Neural progenitor cell (in vitro differentiated cells): ENCODE measurements at regions not wholly inside any gene's neighbourhood (a gene's known extent, or its start where the extent isn't known, plus 50 kb on each side); places are given as distances from the start of the nearest gene placed in this dataset.

Experiments used
- DNase-seq: peaks from one replicate; pipeline ENCODE4 v3.0.0-alpha.2; 2016; ENCODE audit warnings: low spot score
- H2AFZ ChIP-seq: fragments of 200-600 bp; sonication (generic); replicated peaks from 2 replicates; pipeline ENCODE4 v1.6.1; 2016; ENCODE audit warnings: antibody characterized with exemption
- H3F3A ChIP-seq: fragments of 200-600 bp; sonication (generic); 2 replicates; pipeline ENCODE4 v1.6.1; 2016; ENCODE audit warnings: antibody characterized with exemption, low read depth
- H3K27ac ChIP-seq: fragments of 200-600 bp; sonication (generic); 2 replicates; pipeline ENCODE4 v1.5.1; 2016; ENCODE audit warnings: mild to moderate bottlenecking
- H3K27me3 ChIP-seq: fragments of 200-600 bp; sonication (generic); 2 replicates; pipeline ENCODE4 v1.6.1; 2016; ENCODE audit warnings: mild to moderate bottlenecking, moderate library complexity
- H3K36me3 ChIP-seq: fragments of 200-600 bp; sonication (generic); 2 replicates; pipeline ENCODE4 v1.5.1; 2016
- H3K4me1 ChIP-seq: fragments of 200-600 bp; sonication (generic); 2 replicates; pipeline ENCODE4 v1.6.1; 2016; ENCODE audit warnings: mixed run types
- H3K4me2 ChIP-seq: fragments of 200-600 bp; sonication (generic); 2 replicates; pipeline ENCODE4 v1.6.1; 2016
- H3K4me3 ChIP-seq: fragments of 200-600 bp; sonication (generic); 2 replicates; pipeline ENCODE4 v1.5.1; 2016
- H3K79me2 ChIP-seq: fragments of 200-600 bp; sonication (generic); 2 replicates; pipeline ENCODE4 v1.6.1; 2016; ENCODE audit warnings: low read depth
- H3K9ac ChIP-seq: fragments of 200-600 bp; sonication (generic); 2 replicates; pipeline ENCODE4 v1.6.1; 2016
- H3K9me3 ChIP-seq: fragments of 200-600 bp; sonication (generic); 2 replicates; pipeline ENCODE4 v1.5.1; 2016; ENCODE audit warnings: low read depth
- H4K20me1 ChIP-seq: fragments of 200-600 bp; sonication (generic); 2 replicates; pipeline ENCODE4 v1.6.1; 2016; ENCODE audit warnings: low read depth
- H3K27ac Mint-ChIP-seq: 3 replicates; pipeline ENCODE4 v1.8.0; 2021; ENCODE audit warnings: mixed read lengths
- H3K27me3 Mint-ChIP-seq: 2 replicates; pipeline ENCODE4 v1.8.0; 2022; ENCODE audit warnings: low read depth, mild to moderate bottlenecking, inconsistent platforms, moderate library complexity, mixed read lengths; ENCODE audit not compliant: insufficient read depth
- H3K36me3 Mint-ChIP-seq: 3 replicates; pipeline ENCODE4 v1.8.0; 2021; ENCODE audit warnings: mixed read lengths
- H3K4me1 Mint-ChIP-seq: 3 replicates; pipeline ENCODE4 v1.8.0; 2021; ENCODE audit warnings: mixed read lengths
- H3K4me3 Mint-ChIP-seq: 3 replicates; pipeline ENCODE4 v1.8.0; 2021; ENCODE audit warnings: mild to moderate bottlenecking, moderate library complexity, mixed read lengths
- H3K9me3 Mint-ChIP-seq: 3 replicates; pipeline ENCODE4 v1.8.0; 2020; ENCODE audit warnings: mixed read lengths
- EZH2 ChIP-seq: fragments of 200-600 bp; sonication (generic); IDR thresholded peaks from 2 replicates; pipeline ENCODE4 v1.6.1; 2017; ENCODE audit warnings: antibody characterized with exemption, mild to moderate bottlenecking, moderate library complexity
- EZH2phosphoT487 ChIP-seq: fragments of 200-600 bp; sonication (generic); IDR thresholded peaks from 2 replicates; pipeline ENCODE4 v1.6.1; 2017; ENCODE audit warnings: antibody characterized with exemption
- TF ChIP-seq, protein P1 (sequence below): fragments of 200-600 bp; sonication (generic); IDR thresholded peaks from 2 replicates; pipeline ENCODE4 v1.5.1; 2017; ENCODE audit warnings: antibody characterized with exemption, mild to moderate bottlenecking

DNA sequence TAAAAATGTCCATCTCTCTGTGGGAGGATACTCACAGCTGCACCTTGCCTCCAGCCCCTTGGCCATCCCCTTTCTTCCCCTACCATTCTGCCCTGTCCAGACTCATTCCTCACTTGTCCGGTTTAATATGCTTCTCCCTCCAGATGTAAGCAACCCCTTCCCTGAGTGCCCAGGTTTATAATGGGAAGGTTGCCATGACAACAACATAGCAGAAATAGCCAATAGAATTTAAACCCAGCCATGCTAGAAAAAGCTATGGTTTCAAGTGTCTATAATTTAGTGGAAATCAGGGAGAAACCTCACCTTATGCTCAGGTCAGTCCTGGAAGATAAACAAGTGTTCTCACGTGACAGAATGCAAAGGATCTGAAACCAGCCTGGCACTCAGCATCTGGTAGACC, 196.0 kb upstream of the FZD8 start:
- no peaks in the 10 kb centered on the region for H3F3A ChIP-seq
- no peak overlapping the region for H3K4me2 ChIP-seq
- no peaks in the 10 kb centered on the region for H4K20me1 ChIP-seq
- Mint-ChIP-seq H3K9me3 (peaks cover 26% of the 10 kb centered on the region), H3K36me3 (no peaks in the 10 kb centered on the region), H3K27ac (no peak overlapping the region), H3K4me1 (peaks cover 10% of the 10 kb centered on the region), H3K27me3 (peaks cover 2% of the 10 kb centered on the region), H3K4me3 (no peak overlapping the region)
- H3K4me1 ChIP-seq: no peaks in the 10 kb centered on the region
- no peaks in the 10 kb centered on the region for H3K9me3 ChIP-seq
- no peaks in the 10 kb centered on the region for H3K79me2 ChIP-seq
- no peaks in the 10 kb centered on the region for H3K27me3 ChIP-seq
- no peak overlapping the region for H3K9ac ChIP-seq
- H3K36me3 ChIP-seq: no peaks in the 10 kb centered on the region
- TF ChIP-seq EZH2phosphoT487 (no peak), EZH2 (no peak)
- TF ChIP-seq, protein P1, sequence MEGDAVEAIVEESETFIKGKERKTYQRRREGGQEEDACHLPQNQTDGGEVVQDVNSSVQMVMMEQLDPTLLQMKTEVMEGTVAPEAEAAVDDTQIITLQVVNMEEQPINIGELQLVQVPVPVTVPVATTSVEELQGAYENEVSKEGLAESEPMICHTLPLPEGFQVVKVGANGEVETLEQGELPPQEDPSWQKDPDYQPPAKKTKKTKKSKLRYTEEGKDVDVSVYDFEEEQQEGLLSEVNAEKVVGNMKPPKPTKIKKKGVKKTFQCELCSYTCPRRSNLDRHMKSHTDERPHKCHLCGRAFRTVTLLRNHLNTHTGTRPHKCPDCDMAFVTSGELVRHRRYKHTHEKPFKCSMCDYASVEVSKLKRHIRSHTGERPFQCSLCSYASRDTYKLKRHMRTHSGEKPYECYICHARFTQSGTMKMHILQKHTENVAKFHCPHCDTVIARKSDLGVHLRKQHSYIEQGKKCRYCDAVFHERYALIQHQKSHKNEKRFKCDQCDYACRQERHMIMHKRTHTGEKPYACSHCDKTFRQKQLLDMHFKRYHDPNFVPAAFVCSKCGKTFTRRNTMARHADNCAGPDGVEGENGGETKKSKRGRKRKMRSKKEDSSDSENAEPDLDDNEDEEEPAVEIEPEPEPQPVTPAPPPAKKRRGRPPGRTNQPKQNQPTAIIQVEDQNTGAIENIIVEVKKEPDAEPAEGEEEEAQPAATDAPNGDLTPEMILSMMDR: no peak
- no peak overlapping the region for H2AFZ ChIP-seq
- H3K4me3 ChIP-seq: no peak overlapping the region
- H3K27ac ChIP-seq: no peak overlapping the region
- no peak for DNase-seq

DNA sequence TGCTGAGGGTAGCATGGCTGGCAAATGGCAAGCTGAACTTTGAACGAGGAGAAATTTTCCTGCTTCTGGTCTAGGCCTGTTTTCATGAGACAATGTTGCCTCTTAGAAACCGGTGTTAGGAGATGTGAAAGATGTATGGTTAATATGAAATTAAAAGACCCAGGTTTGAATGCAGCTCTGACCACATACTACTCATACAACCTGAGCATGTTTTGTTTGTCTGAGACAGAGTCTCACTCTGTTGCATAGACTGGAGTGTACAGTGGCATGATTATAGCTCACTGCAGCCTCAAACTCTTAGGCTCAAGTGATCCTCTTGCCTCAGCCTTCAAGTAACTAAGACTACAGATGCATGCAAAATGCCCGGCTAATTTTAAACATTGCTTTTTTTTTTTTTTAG, 193.4 kb upstream of the FZD8 start:
- peaks cover 5% of the 10 kb centered on the region for H3K27me3 Mint-ChIP-seq
- Histone ChIP-seq H4K20me1 (no peaks in the 10 kb centered on the region), H3K36me3 (no peaks in the 10 kb centered on the region), H3K9me3 (no peaks in the 10 kb centered on the region), H3K4me2 (no peak overlapping the region), H3K9ac (no peak overlapping the region), H3F3A (no peaks in the 10 kb centered on the region), H2AFZ (no peak overlapping the region), H3K27me3 (no peaks in the 10 kb centered on the region), H3K4me1 (no peaks in the 10 kb centered on the region), H3K4me3 (no peak overlapping the region), H3K79me2 (no peaks in the 10 kb centered on the region), H3K27ac (no peak overlapping the region)
- no peak for TF ChIP-seq EZH2
- TF ChIP-seq EZH2phosphoT487: no peak
- TF ChIP-seq, protein P1: no peak
- no peaks in the 10 kb centered on the region for H3K36me3 Mint-ChIP-seq
- H3K27ac Mint-ChIP-seq: no peak overlapping the region
- no peak overlapping the region for H3K4me3 Mint-ChIP-seq
- peaks cover 21% of the 10 kb centered on the region for H3K9me3 Mint-ChIP-seq
- DNase-seq: no peak
- peaks cover 17% of the 10 kb centered on the region for H3K4me1 Mint-ChIP-seq

- DNase-seq: no peak
- peaks cover 17% of the 10 kb centered on the region for H3K4me1 Mint-ChIP-seq
- H3K27me3 ChIP-seq: no peaks in the 10 kb centered on the region
- no peak overlapping the region for H3K4me3 ChIP-seq
- no peak overlapping the region for H3K9ac ChIP-seq
- no peak overlapping the region for H3K27ac ChIP-seq
- H3K4me3 Mint-ChIP-seq: no peak overlapping the region
- no peak overlapping the region for H3K4me2 ChIP-seq
- H4K20me1 ChIP-seq: no peaks in the 10 kb centered on the region
- no peak overlapping the region for H2AFZ ChIP-seq
- H3K4me1 ChIP-seq: no peaks in the 10 kb centered on the region
- no peaks in the 10 kb centered on the region for H3K36me3 ChIP-seq
- no peaks in the 10 kb centered on the region for H3K79me2 ChIP-seq
- H3F3A ChIP-seq: no peaks in the 10 kb centered on the region
- H3K9me3 Mint-ChIP-seq: peaks cover 17% of the 10 kb centered on the region
- TF ChIP-seq EZH2phosphoT487 (no peak), EZH2 (no peak)
- TF ChIP-seq, protein P1: no peak
- H3K27me3 Mint-ChIP-seq: peaks cover 7% of the 10 kb centered on the region
- H3K9me3 ChIP-seq: no peaks in the 10 kb centered on the region
- no peak overlapping the region for H3K27ac Mint-ChIP-seq
- H3K36me3 Mint-ChIP-seq: no peaks in the 10 kb centered on the region
These were observed 192.9 kb upstream of the FZD8 start for GRCh38 chr10:35834877-35835494.
